HG02885 (cell line): ENCODE measurements at regions not wholly inside any gene's neighbourhood (a gene's known extent, or its start where the extent isn't known, plus 50 kb on each side); places are given as distances from the start of the nearest gene placed in this dataset.
"Not testable (repeated sequence)": the region's sequence is repeated elsewhere in the genome, so short reads cannot be mapped to it uniquely, and the experiment has no call there.

Experiments used
- ATAC-seq: cut with Tn5 transposase; IDR thresholded peaks from one replicate; pipeline ENCODE4 v1.9.1; 2021; ENCODE audit warnings: mild to moderate bottlenecking; ENCODE audit not compliant: unreplicated experiment, poor library complexity

DNA sequence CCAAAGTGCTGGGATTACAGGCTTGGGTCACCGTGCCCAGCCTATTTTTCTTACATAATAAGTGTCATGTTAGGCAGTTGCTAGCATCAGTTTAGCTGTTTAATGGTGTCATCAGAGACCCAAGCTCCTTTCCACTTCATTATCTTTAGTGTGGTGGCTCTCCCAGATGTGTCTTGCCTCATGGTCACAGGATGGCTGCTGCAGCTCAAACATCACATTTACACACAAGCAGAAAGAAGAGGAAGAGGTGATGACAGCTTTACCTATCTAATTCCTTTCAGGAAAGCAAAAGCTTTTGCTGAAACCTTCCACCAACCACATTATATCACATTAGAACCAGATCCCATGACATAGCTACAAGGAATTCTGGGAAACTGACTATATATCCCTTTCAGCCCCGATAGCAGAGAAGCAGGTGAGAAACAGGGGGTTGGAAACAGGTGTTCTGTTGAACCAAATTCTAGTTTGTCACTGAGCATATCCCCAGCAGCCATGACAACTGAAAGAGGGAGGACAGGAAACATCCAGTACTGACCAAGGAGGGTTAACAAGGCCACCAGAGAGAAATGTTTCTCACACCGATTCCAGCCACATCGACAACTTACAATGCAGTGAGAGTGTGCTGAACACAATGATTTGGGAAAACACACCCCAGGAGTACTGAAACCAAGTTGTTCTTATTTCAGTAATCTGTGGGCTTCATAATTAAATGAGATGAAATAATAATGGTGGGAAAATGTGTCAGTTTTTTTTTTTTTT lies 617.0 kb downstream of the UQCRFS1 start:
- no peak for ATAC-seq

DNA sequence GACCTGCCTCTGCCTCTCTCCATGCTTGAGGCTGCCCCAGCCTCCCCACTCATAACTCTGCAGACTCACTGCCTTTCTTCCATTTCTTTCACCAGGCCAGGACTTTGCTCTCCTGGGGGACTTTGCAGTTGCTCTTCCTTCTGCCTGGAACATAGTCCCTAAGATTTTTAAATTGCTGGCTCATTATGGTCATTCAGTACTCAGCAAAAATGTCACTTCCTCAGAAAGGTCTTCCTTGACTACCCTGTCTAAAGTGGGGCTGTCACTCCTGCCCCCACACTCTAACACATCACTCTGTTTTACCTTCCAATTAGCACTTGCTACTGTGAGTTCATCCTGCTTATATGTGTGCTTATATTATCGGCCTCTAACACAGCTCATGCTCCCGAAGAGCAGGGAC lies 618.2 kb downstream of the UQCRFS1 start:
- no peak for ATAC-seq

DNA sequence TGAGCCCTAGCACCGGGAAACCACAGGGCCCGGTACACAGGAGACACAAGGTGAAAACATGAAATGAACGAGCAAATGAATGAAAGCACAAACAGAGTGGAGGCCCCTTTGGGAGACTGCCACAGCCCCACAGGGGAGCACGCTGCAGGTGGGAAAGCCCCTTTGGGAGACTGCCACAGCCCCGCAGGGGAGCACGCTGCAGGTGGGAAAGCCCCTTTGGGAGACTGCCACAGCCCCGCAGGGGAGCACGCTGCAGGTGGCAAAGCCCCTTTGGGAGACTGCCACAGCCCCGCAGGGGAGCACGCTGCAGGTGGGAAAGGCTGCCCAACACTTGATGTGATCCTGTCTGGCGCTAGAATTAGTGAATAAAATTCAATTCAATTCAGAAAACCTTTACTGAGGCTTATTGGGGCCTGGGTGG lies 623.0 kb downstream of the UQCRFS1 start:
- not testable (repeated sequence) for ATAC-seq

DNA sequence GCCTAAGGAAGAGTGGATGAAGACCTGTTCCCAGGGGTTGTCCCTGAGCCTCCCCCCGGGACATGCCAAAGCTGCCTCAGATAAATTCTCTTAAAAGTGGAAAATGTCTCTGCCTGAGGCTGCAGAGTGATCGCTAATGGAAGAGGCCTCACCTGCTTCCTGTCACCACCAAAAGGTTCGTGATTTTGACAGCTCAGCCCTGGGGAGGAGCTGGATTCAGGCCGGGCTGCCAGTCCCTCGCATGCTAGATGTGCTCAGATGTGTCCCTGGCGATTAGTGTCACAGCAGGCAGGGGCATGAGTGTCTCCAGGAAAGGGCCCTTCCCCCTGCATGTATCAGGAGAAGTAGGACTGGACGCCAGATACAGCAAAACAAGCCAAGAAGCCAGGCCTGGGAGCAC lies 626.5 kb downstream of the UQCRFS1 start:
- ATAC-seq: no peak

DNA sequence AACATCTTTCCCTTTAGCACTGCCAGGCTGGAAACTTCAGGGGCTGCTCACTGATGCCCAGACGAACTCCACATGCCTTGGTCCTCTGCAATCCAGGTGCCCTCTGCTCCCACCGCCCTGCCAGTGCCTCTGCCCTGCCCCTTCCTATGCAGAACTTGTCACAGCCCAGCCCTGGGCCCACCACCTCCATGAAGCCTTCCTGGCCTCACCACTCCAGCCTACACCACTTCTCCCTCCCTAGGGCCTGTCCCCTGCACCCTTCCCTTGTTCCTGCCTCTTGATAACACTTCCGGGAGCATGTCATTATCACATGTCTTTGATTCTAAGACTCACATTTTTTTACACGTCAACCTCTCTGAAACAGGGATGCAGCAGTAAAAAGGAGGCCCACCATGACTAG lies 627.2 kb downstream of the UQCRFS1 start:
- ATAC-seq: no peak

DNA sequence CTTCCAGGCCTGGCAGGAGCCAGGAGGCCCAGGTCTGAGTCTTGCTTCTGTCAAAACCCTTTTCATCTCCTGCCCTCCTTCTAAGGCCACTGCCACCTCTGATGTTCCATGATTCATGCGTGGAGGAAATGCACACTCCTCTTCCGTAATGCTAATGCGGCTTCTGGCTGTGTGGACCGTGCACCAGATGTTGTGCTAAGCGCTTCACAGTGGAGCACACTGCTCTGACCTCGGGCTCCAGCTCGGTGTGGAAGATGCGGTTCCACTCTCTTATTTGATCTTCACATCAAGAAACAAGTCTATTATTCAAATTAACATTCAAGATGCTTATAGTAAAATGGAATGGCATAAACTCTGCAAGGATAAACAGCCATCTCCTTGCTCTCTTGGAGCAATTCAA lies 629.2 kb downstream of the UQCRFS1 start:
- no peak for ATAC-seq

DNA sequence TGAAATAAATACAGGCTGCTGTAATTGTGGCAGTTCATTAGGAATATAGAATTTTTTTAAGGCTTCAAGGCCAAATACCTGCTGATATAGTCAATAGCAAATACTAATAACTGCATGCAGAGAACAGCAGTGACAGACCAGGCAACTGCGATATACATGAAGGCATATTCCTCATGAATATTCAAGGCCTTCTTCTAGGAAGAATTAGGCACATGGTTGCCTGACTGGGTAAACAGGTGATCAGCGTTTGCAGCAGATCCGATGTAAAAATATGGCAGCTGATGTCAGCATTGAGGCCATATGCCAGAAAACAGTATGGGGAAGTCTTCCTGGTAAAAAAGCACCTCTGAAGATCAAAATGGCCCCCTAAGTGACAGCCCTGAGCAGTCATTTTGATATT lies 629.7 kb downstream of the UQCRFS1 start:
- no peak for ATAC-seq

DNA sequence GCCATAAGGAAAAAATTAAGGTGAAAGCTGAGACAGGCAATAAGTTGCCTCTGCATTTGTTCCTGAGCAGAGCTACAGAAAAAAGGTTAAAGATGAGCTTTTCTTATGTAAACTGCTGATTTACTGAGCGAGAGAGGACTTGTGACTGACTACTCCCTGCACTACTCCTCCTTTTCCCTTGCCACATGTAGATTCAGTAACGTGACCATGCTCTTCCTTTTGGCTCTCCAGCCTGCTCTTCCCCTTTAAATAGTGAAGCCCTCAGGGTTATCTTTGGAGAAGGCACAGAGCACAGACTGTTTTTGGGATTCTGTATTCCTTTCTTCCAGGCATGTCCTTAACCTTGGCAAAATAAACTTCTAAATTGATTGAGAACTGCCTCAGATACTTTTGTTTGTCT lies 630.2 kb downstream of the UQCRFS1 start:
- ATAC-seq: no peak

DNA sequence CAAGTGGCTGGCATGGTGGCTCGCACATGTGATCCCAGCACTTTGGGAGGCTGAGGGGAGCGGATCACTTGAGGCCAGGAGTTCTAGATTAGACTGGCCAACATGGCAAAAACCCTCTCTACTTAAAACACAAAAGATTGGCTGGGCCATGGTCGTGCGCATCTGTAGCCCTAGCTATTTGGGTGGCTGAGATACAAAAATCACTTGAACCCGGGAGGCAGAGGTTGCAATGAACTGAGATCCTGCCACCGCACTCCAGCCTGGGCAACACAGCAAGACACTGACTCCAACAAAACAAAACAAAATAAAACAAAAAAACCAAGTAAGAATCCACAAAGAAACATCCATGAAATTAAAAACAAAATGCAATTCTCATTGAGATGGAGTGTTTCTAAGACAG lies 630.6 kb downstream of the UQCRFS1 start:
- ATAC-seq: no peak

DNA sequence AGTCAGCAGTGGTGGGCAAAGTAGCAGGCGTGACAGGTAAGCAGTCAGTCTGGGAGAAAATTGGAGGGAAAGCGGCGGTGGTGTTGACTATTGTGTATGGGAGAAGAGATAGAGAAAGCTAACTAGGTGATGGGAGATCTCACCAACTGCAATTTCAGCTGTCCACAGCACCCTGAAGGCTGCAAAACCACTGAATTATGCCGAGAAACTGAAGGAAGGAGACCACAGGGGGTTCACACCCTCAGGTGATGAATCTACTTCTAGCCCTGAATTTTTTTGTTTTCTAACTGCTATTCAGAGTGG lies 631.5 kb downstream of the UQCRFS1 start:
- no peak for ATAC-seq

DNA sequence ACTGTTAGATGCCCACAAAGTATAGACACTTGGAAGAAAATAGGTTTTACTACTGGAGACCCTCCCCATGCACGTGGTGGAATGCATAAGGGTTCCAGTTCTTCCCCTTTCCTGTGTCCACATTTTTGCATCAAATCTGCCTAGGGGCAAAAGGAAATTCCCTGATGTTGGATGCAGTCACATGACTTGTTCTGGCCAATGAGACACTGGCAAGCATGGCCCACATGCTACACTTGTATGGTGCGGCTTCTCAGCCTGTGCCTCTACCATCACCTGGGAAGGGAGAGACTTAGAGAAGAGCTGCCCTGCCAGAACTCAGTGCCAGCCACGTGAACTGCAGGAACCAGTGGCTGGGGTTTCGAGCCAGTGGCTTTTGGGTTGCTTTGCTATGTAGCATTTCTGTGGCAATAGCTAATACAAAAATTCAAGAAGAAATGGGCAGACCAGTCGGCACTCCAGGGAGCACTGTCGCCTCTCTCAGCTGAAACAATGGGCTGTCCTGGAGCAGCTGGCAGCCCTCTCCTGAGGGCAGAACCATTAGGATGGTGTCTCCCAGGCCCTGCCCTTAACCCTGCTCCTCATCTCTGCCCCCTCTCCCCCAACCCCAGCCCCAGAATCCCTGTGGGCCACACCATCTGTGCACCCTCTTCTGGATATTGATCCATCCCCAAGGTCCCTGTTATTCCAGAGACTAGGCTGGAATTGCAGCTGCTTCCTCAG lies 634.0 kb downstream of the UQCRFS1 start:
- ATAC-seq: no peak

DNA sequence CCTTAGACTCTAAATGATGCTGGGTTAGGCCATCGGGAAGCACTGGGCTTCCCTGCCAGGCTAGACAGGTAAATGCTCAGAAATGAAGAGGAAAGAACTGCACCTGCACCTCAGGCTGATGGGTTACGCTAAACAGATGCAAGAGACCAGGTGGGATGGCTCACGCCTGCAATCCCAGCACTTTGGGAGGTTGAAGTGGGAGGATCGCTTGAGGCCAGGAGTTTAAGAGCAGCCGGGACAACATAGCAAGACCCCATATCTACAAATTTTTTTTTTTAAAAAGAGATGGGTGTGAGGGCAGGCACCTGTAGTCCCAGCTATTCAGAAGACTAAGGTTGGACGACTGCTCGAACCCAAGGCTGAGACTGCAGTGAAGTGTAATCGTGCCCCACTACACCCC lies 634.7 kb downstream of the UQCRFS1 start:
- ATAC-seq: no peak

DNA sequence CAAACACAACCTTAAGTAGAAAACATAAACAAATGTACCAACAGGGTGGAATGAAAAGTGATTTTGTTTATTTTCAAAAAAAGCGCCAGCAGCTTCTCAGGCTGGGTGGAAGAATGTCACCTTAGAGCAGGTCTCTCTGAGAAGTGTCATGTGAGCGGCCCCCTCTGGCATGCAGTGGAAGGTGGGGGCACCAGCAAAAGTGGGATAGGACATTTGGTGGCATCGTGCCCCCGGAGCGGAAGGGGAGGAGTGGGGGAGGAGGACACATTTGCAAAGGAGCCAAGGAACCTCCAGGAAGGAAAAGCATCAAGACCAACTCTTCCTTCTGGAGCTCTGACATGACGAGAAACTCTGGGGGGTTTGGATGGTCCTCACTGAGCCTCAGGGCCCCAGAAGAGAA lies 635.3 kb downstream of the UQCRFS1 start:
- no peak for ATAC-seq

DNA sequence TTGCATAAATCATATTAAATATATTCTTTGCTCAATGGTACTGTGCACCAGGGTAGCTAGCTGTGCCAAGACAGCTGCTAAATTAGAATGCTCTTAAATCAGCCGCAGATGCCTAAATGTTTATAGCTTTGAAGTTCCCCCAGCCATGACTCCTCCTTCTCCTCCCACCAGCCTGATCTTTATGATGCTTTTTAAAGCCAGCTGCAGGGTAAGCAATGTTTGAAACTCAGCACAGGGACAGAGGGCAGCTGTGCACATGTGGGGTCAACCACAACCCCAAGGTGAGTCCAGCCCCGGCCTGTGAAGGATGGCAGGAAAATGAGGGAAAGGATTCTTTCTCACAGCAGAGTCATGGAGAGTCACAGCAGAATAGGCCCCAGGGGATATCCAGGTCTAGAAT lies 635.7 kb downstream of the UQCRFS1 start:
- ATAC-seq: no peak

DNA sequence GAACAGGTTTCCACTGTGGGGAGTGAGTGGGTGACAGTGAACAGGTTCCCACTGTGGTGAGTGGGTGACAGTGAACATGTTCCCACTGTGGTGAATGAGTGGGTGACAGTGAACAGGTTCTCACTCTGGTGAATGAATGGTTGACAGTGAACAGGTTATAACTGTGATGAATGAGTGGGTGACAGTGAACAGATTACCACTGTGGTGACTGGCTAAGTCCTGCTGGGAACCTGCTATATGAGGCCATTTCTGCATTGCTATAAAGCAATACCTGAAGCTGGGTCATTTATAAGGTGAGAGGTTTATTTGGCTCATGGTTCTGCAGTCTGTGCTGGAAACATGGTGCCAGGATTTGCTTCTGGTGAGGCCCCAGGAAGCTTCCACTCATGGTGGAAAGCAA lies 637.1 kb downstream of the UQCRFS1 start:
- no peak for ATAC-seq

DNA sequence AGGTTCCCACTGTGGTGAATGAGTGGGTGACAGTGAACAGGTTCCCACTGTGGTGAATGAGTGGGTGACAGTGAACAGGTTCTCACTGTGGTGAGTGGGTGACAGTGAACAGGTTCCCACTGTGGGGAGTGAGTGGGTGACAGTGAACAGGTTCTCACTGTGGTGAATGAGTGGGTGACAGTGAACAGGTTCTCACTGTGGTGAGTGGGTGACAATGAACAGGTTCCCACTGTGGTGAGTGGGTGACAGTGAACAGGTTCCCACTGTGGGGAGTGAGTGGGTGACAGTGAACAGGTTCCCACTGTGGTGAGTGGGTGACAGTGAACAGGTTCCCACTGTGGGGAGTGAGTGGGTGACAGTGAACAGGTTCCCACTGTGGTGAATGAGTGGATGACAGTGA lies 637.6 kb downstream of the UQCRFS1 start:
- not testable (repeated sequence) for ATAC-seq

DNA sequence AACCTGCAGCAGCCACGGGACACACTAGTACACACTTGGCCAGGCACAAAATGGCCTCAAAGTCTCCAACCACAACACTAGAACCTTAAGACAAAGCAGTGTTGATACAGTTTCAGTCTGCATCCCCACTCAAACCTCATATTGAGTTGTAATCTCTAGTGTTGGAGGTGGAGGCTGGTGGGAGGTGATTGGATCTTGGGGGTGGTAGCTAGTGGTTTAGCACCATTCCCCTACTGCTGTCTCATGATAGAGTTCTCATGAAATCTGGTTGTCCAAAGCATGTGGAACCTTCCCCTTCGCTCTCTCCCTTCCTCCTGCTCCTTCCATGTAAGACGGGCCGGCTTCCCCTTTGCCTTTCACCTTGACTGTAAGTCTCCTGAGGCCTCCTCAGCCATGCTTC lies 638.7 kb downstream of the UQCRFS1 start:
- no peak for ATAC-seq

DNA sequence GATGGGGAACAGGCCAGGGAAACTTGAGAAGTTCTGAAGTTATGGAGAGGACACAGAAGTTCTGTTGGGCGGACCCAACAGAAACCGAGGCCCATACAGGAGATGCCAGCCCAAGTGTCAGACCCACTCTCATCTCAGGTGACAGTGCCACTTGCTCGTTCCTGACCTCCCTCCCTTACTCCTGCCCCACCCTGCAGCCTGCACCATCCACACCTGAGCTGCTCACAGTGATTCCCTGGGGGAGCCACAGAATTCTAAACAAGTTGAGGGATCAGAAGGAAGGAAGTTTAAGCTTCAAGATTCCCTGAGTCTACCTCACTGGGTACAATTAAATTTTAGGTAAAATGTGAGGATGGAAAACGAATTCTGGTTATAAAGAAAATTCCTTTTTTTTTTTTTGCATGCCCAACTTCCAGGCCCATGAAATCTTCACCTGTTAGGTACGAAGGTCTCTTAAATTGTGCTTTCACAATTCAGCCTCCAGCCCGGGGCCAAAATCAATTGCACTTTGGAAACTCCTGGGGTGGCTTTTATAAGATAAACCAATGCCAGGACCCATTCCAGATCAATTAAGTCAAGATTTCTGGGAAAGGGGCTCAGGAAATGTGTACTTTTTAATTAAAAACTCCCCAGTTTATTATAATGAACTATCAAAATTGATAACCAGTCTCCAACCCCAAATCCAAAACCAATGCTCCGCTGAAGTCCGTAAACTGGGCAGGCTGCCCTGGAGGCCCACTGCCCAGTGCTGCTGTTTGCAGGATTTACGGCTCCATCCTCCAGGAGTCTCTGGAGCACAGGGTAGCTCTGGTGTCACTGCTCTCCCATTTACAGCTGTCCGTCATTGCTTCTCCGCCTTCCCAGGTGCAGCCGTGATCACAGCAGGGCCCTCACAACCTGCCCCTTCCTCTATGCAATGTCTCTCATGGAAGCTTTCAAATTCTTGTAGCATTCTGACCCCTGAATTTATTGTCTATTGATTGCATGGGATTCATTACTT lies 643.5 kb downstream of the UQCRFS1 start:
- no peak for ATAC-seq

DNA sequence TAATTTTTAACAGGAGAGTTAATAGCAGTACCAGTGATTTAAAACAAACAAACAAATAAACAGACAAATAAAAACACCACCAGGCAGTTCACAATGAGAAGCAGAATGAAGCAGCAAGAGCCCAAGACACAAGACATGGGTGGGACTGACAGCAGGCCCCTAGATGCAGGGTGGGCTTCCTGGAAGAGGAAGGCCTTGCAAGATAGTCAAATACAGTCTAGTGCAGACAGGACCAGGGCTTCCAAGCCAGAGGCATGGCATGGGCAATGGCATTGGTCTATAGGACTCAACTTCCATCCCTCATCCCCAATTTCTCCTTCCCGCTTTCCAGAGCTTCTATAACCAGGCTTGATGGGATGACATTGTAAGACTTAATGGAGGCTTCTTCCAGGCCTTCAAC lies 645.1 kb downstream of the UQCRFS1 start:
- no peak for ATAC-seq

DNA sequence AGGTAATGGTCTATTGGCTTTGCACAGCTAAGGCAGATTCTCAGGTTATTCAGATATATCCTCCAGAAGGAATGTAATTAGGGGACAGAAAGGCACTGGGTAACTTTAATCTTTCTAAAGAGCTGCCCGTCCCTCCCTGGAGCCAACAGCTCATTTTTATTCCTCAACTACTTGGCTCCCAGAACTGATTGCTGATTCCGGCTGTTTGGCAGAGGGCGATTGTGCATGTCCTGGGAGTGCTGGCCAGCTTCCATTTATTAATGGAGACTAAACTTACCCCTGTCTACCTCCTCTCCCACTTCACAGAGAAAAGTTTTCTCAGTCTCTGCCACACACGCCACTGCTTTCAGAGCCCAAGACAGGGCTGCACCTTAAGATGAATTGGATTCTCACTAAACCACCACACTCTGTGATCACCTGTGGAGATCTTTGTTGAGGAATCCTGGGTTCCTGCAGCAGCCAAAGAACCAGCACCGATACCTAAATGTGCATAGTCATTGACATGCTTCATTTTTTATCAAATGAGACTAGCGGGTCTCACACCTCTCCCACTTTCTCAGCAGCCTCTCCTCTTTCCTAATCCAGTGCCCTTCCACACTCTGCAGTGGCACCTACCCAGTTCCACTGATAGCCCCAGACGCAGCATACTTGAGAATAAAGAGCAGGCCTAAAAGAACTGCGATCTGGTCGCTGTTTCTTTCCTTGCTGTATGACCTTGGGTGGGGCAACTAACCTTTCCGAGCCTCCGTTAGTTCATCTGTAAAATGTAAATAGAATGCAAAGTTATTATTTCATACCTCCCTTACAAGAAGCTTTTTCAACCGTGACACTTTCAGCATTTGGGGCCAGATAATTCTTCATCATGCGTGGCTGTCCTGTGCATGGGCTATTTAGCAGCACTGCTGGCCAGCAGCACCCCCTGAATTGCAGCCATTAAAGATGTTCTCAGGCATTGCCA lies 648.7 kb downstream of the UQCRFS1 start:
- no peak for ATAC-seq
